HG03460 (cell line): ENCODE measurements at regions not wholly inside any gene's neighbourhood (a gene's known extent, or its start where the extent isn't known, plus 50 kb on each side); places are given as distances from the start of the nearest gene placed in this dataset.
"Not testable (repeated sequence)": the region's sequence is repeated elsewhere in the genome, so short reads cannot be mapped to it uniquely, and the experiment has no call there.

Source experiments
- ATAC-seq: cut with Tn5 transposase; IDR thresholded peaks from one replicate; pipeline ENCODE4 v1.9.1; 2021; ENCODE audit not compliant: unreplicated experiment

- not testable (repeated sequence) for ATAC-seq
Measured at GRCh38 chrY:7320171-7320570, 408.6 kb upstream of the AMELY start.

- ATAC-seq: no peak
Measured at GRCh38 chrY:7318122-7318521, 406.6 kb upstream of the AMELY start.

- no peak for ATAC-seq
Measured at GRCh38 chrY:7317571-7317970, 406.0 kb upstream of the AMELY start.

- ATAC-seq: peak; percentile 52
Measured at GRCh38 chrY:7310482-7311269, 399.1 kb upstream of the AMELY start.

GRCh38 chrY:7308816-7309215 is 397.3 kb upstream of the AMELY start:
- no peak for ATAC-seq

- no peak for ATAC-seq
Measured at GRCh38 chrY:7302306-7302705, 390.8 kb upstream of the AMELY start.

- no peak for ATAC-seq
Measured at GRCh38 chrY:7299960-7300359, 388.4 kb upstream of the AMELY start.

GRCh38 chrY:7292113-7292512 is 380.6 kb upstream of the AMELY start:
- ATAC-seq: no peak

- peak; percentile 79 for ATAC-seq
Measured at GRCh38 chrY:7289889-7290833, 378.6 kb upstream of the AMELY start.

GRCh38 chrY:7288611-7289010 is 377.1 kb upstream of the AMELY start:
- ATAC-seq: no peak

GRCh38 chrY:7287963-7288362 is 376.4 kb upstream of the AMELY start:
- not testable (repeated sequence) for ATAC-seq

- ATAC-seq: no peak
Measured at GRCh38 chrY:7285388-7285787, 373.8 kb upstream of the AMELY start.

GRCh38 chrY:7283001-7283400 is 371.4 kb upstream of the AMELY start:
- no peak for ATAC-seq

- ATAC-seq: not testable (repeated sequence)
Measured at GRCh38 chrY:7280151-7280740, 368.7 kb upstream of the AMELY start.

GRCh38 chrY:7275751-7276150 is 364.2 kb upstream of the AMELY start:
- no peak for ATAC-seq

- no peak for ATAC-seq
Measured at GRCh38 chrY:7275014-7275413, 363.5 kb upstream of the AMELY start.

GRCh38 chrY:7274369-7274913 is 362.9 kb upstream of the AMELY start:
- peak; percentile 17 for ATAC-seq

GRCh38 chrY:7273587-7274203 is 362.1 kb upstream of the AMELY start:
- peak; percentile 68 for ATAC-seq

GRCh38 chrY:7272556-7273195 is 361.1 kb upstream of the AMELY start:
- ATAC-seq: peak; percentile 35

GRCh38 chrY:7263773-7264172 is 352.2 kb upstream of the AMELY start:
- no peak for ATAC-seq
